ENCODE measurements at regions not wholly inside any gene's neighbourhood (a gene's known extent, or its start where the extent isn't known, plus 50 kb on each side); places are given as distances from the start of the nearest gene placed in this dataset.

DNA sequence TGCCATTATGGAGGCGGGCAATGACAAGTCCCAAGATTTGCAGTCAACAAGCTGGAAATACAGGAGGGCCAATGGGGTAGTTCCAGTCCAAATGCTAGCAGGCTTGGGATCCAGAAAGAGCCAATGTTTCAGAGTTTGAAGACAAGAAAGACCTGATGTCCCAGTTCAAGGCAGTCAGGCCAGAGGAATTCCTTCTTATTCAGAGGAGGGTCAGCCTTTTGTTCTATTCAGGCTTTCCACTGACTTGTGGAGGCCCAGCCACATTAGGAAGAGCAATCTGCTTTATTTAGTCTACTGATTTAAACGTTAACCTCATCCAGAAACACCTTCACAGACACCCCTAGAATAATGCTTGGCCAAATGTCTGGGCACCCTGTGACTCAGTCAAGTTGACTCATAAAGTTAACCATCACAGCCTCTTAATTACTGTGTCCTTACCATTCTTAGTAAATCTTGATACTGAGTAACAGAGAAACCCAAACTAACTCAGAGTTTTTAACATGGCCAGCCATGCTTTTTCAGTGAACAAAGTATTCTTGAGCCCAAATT, 50.9 kb upstream of the NPHP3 start:
- TF ChIP-seq CTCF (IDR thresholded peaks at IDR 0.05) (no peak), POLR2A (IDR thresholded peaks at IDR 0.05) (no peak)

All from lower leg skin (tissue), 3 donors.